Aorta (tissue), 5 donors: ENCODE measurements at regions not wholly inside any gene's neighbourhood (a gene's known extent, or its start where the extent isn't known, plus 50 kb on each side); places are given as distances from the start of the nearest gene placed in this dataset.

Experiments used
- ATAC-seq: fragments of 200-7000 bp; cut with Tn5 transposase; one replicate; pipeline ENCODE4 v1.9.1; 2022; ENCODE audit warnings: moderate library complexity; ENCODE audit not compliant: low FRiP score
- DNase-seq, 2 donors: peaks; one replicate each; pipeline ENCODE4 v3.0.0-alpha.2; 2020
- H3K27ac ChIP-seq, 2 donors: one replicate each; pipeline ENCODE4 v1.5.1; 2013; ENCODE audit warnings: low read length in 2 of 2, mild to moderate bottlenecking in 2 of 2, moderate library complexity in 2 of 2, control low read depth in 1 of 2, inconsistent platforms in 1 of 2, low read depth in 1 of 2
- H3K27me3 ChIP-seq, 2 donors: one replicate each; pipeline ENCODE4 v1.6.1; 2013; ENCODE audit warnings: control low read depth in 1 of 2, low read length in 1 of 2, mild to moderate bottlenecking in 1 of 2, moderate library complexity in 1 of 2; ENCODE audit not compliant: insufficient read depth in 2 of 2, control insufficient read depth in 1 of 2
- H3K36me3 ChIP-seq, 2 donors: one replicate each; pipeline ENCODE4 v1.6.1; 2013; ENCODE audit warnings: control low read depth in 1 of 2, low read length in 1 of 2, mild to moderate bottlenecking in 1 of 2; ENCODE audit not compliant: insufficient read depth in 2 of 2, control insufficient read depth in 1 of 2
- H3K4me1 ChIP-seq, 2 donors: one replicate each; pipeline ENCODE4 v1.6.1; 2013; ENCODE audit warnings: low read length in 2 of 2, control low read depth in 1 of 2, mild to moderate bottlenecking in 1 of 2, moderate library complexity in 1 of 2; ENCODE audit not compliant: insufficient read depth in 2 of 2, control insufficient read depth in 1 of 2
- H3K4me3 ChIP-seq, 2 donors: one replicate each; pipeline ENCODE4 v1.5.1; 2013; ENCODE audit warnings: low read length in 2 of 2, control low read depth in 1 of 2, mild to moderate bottlenecking in 1 of 2
- H3K9me3 ChIP-seq: one replicate; pipeline ENCODE4 v1.6.1; 2013; ENCODE audit warnings: mild to moderate bottlenecking, low read length; ENCODE audit not compliant: control insufficient read depth
- WGBS, 2 donors: extraction: QIAGEN DNeasy Blood & Tissue Kit; methylation state at CpG; one replicate each; pipeline ENCODE4 v1.1.7; 2013; 5-methylcytosine and 5-hydroxymethylcytosine counted together
- intact Hi-C, 2 donors: fragments of 100-400 bp; cut with DNase I; formaldehyde crosslinking; loops; one replicate each; pipeline versions ENCODE4 v1.14.2 to v1.15.0; 2022
- donor health status: healthy with polysubstance abuse.
- donor health status: Bipolar disorder and iron deficiency.
- donor health status: DM: no; HTN: no; CAD: no.
- donor health status: DM: no; HTN: no; CAD: no.
- donor health status: DM: yes; HTN: yes; CAD: no.

DNA sequence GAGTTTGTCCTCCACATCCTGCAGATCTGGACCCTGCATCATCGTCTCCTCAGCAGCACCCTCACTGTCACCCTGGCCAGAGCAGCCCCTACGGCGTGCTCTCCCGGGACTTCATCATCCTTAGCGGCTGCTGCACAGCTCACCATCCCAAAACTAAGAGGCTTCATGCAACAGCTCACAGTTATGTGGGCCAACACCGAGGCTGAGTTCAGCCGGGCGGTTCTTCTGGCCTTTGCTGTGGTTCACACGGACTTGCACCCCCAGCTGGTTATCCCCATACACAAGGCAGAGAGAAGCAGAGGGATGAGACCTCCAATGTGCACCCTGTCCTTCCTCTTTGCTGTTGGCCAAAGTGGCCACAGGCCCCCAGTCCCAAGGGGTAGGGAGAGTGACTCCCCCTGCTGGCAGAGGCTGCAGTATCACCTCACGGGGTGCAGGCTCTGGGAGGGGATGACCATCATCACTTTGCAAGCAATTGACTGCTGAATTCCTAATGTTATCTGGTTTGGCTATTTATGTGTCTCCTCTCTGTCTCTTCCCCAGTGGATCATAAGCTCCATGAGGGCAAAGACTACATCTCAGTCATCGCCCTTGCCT, 276.8 kb downstream of the BRD1 start:
- Histone ChIP-seq H3K27ac (no peak overlapping the region), H3K4me3 (no peak overlapping the region), H3K36me3 (no peaks in the 10 kb centered on the region), H3K4me1 (no peaks in the 10 kb centered on the region), H3K9me3 (peaks cover 11% of the 10 kb centered on the region), H3K27me3 (no peaks in the 10 kb centered on the region)
- DNase-seq (peak in 1 of 2 donors; percentile 31), ATAC-seq (no peak)
- WGBS, 2 donors = 79 to 88% methylated on average over 11 of the region's 11 CpGs
- intact Hi-C loops = no loop called here

DNA sequence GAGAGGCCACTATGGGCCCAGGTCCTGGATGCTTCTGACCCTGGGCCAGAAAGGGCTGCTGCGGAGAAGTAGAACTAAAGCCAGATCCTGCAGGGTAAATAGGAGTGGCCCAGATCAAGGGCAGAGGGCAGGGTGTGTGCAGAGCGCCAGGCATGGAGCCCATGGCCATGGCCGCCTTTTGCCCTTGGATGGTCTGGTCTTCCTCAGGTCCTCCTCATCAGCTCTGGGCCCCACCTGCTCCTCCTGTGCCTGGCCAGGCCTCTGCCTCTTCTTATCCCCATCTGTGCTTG, 277.6 kb downstream of the BRD1 start:
- Histone ChIP-seq H3K9me3 (peaks cover 11% of the 10 kb centered on the region), H3K36me3 (no peaks in the 10 kb centered on the region), H3K27me3 (no peaks in the 10 kb centered on the region), H3K4me3 (no peak overlapping the region), H3K27ac (no peak overlapping the region), H3K4me1 (no peaks in the 10 kb centered on the region)
- no peak for ATAC-seq
- intact Hi-C loops = no loop called here
- 85 to 93% methylated on average over 3 of the region's 3 CpGs for WGBS, 2 donors
- peak in 1 of 2 donors; percentile 36 for DNase-seq

DNA sequence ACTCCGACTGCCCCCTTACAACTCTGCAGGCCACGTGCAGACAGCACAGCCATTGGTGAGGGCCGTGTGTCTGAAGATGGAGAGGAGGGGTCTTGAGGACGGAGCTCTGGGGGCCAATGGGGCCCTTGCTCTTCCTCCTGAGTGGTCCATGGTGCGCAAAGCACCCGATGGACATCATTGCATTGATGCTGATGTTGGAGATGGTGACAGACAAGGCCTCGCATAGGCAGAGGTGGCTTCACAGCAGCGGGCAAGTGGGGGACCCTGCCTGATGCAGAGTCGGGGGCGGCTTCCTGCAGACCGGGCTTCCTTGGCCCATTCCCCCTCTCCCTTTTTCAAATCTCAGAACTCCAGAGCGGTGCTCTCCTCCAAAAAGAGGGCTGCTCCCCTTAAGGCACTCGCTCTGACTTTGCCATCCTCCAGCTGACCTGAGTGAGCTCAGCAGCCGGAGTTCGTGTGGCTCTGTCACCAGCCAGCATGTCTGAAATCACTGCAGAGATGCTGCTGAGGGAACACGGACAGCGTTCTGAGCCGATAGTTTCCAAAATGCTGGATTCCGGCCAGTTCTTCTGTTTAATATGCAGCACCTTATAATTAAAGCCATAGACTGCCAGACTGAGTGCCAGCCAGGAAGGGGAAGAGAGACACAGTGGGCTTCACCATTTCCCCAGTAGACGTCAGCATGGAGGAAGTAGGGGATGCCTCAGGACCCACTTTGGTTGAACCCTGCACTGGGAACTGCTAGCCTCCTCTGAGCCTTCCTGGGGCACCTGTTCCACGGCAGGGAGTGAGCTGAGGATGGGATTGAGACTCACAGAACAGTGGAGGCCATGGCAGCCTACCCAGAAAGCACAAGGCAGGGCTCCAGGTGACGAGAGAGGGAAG, 278.2 kb downstream of the BRD1 start:
- peak in 1 of 2 donors; percentile 60 for DNase-seq

DNA sequence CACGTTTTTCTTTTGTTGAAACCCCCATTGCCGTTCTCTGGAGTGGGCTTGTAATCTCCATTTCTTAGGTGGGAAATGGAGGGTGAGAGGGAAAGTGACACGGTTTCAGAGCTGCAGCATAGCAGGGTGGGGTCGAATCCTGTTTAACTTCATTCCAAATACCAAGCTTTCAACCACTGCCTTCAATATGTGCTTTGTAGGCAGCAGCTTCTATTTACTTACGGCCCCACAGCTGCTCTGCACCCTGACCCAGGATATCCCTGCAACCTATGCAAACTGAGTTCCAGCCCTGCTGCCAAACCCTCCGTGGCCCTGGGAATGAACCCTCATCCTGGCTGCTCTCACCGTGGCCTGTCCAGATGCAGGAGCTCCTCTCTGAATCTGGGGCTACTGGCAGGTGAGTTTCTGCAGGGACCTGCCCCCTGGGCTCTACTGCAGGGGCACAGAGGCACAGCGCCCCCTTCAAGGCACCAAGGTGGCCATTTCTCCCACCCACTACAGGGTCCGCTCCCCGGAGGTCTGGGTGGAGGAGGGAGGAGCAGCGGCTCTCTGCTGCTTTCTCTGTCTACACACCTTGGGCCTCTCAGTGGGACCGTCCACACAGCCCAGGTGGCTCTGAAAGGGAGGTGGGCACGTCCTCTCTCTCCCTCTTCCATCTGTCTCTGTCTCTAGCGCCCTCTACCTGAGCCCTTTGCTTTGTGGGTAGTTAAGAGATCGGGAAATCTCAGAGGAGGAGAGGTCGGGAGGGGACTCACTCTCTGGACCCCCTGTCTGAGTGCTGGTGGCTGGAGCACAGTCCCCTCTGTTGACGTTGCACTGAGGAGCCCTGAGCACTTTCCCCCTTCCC, 279.1 kb downstream of the BRD1 start:
- H3K27ac ChIP-seq = no peak overlapping the region
- H3K36me3 ChIP-seq = no peaks in the 10 kb centered on the region
- no peaks in the 10 kb centered on the region for H3K27me3 ChIP-seq
- H3K9me3 ChIP-seq = peaks cover 11% of the 10 kb centered on the region
- no peak overlapping the region for H3K4me3 ChIP-seq
- WGBS, 2 donors = 39 to 40% methylated on average over 17 of the region's 17 CpGs
- ATAC-seq (no peak), DNase-seq (peak in 1 of 2 donors; percentile 51)
- intact Hi-C loops = no loop called here
- H3K4me1 ChIP-seq = no peaks in the 10 kb centered on the region

More for the DNA sequence above, 278.2 kb downstream of the BRD1 start:
- H3K27ac ChIP-seq = no peak overlapping the region
- 76 to 81% methylated on average over 22 of the region's 22 CpGs for WGBS, 2 donors
- no peaks in the 10 kb centered on the region for H3K36me3 ChIP-seq
- no peaks in the 10 kb centered on the region for H3K4me1 ChIP-seq
- peaks cover 11% of the 10 kb centered on the region for H3K9me3 ChIP-seq
- no peak overlapping the region for H3K4me3 ChIP-seq
- ATAC-seq = no peak
- H3K27me3 ChIP-seq = no peaks in the 10 kb centered on the region
- intact Hi-C loops = no loop called here

DNA sequence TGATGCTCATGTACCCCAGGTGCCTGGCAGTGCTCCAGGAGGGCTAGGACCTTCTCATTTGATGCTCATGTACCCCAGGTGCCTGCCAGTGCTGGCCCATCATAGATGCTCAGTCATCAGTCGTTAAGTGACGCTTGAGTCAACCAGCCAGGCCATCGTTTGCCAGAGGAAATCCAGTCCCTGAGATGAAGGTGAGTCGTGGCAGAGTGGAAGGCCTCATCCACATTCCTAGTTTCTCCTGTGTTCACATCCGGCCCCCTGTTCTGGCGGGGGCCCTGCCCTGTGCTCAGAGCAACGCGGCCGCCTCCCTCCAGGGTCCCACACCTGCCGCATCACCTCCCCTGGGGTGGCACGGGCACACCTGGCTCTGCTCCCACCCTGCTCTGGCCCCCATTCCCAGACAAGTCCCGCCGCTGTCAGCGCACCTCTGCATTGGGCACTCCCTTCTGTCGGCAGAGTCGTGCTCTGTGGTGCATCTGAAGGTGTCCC, 279.9 kb downstream of the BRD1 start:
- 85 to 90% methylated on average over 16 of the region's 16 CpGs for WGBS, 2 donors
- ATAC-seq (no peak), DNase-seq (peak in 1 of 2 donors; percentile 58)
- Histone ChIP-seq H3K36me3 (no peaks in the 10 kb centered on the region), H3K4me1 (no peaks in the 10 kb centered on the region), H3K27me3 (no peaks in the 10 kb centered on the region), H3K4me3 (no peak overlapping the region), H3K27ac (no peak overlapping the region), H3K9me3 (peaks cover 11% of the 10 kb centered on the region)
- intact Hi-C loops = no loop called here

DNA sequence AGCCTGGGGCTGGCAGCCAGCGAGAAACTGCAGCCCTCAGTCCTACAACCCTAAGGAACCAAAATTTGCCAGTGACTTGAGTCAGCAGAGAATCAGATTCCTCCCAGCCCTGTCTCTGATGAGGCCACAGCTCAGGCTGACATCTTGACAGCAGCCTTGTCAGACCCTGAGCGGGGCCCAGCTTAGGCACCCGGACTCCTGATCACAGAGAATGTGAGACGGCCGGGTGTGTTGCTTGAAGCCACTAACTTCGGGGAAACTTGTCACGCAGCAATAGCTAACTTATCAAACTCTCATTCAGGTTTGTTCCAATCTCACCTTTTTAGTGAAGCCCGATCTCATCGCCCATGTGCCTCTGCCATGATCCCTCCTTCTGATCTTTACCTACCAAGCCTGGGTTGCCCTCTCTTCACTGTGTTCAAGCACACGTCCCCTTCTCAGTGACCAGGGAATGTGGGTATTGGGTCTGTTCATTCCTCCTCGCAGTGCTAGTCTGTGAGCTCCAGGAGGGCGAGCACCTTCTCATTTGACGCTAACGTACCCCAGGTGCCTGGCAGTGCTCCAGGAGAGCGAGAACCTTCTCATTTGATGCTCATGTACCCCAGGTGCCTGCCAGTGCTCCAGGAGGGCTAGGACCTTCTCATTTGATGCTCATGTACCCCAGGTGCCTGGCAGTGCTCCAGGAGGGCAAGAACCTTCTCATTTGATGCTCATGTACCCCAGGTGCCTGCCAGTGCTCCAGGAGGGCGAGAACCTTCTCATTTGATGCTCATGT, 280.7 kb downstream of the BRD1 start:
- Histone ChIP-seq H3K4me1 (no peaks in the 10 kb centered on the region), H3K27ac (no peak overlapping the region), H3K36me3 (no peaks in the 10 kb centered on the region), H3K4me3 (no peak overlapping the region), H3K9me3 (peaks cover 11% of the 10 kb centered on the region), H3K27me3 (no peaks in the 10 kb centered on the region)
- ATAC-seq (no peak), DNase-seq (peak in 1 of 2 donors; percentile 40)
- intact Hi-C loops = no loop called here
- WGBS, 2 donors = 86 to 89% methylated on average over 16 of the region's 16 CpGs

DNA sequence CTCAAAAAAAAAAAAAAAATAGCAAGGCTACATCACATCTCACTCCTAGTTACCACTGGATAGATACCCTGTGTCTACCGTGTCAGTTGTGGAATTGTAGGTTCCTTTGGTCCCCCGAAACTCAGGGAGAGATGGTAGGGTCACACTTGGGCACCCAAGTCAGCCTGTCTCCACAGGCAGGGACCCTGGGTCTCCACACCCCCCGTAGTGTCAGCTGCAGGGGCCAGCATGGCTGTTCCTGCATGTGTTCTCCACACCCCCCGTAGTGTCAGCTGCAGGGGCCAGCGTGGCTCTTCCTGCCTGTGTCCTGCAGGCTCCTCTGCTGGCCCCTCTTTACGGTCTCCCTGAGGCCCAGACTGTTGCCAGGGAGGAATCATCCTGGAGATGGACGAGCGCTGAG, 282.1 kb downstream of the BRD1 start:
- ATAC-seq (no peak), DNase-seq (peak in 1 of 2 donors; percentile 50)
- H3K4me3 ChIP-seq = no peak overlapping the region
- WGBS, 2 donors = 60 to 67% methylated on average over 8 of the region's 8 CpGs
- intact Hi-C loops = no loop called here
- H3K36me3 ChIP-seq = no peaks in the 10 kb centered on the region
- H3K9me3 ChIP-seq = peaks cover 7% of the 10 kb centered on the region
- no peak overlapping the region for H3K27ac ChIP-seq
- no peaks in the 10 kb centered on the region for H3K27me3 ChIP-seq
- no peaks in the 10 kb centered on the region for H3K4me1 ChIP-seq

DNA sequence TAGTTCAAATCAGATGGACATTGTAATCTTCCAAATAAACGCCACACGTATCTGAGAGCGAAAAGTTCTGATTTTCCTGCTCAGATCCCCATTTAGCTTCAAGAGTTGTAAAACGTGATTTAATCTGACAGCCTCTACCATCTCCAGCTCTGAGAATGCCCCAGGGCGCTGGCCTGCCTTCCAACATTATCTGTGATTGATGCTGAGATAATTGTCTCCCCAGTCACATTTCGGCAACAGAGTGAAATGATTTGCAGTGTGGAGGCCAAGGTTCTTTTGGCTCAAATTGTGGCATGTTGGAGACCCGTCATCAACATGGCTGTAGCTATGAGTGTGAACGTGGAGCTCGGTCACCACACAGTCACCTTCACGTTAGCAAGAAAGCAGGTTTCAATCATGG, 283.4 kb downstream of the BRD1 start:
- Histone ChIP-seq H3K4me1 (no peaks in the 10 kb centered on the region), H3K27me3 (no peaks in the 10 kb centered on the region), H3K36me3 (no peaks in the 10 kb centered on the region), H3K9me3 (peaks cover 4% of the 10 kb centered on the region), H3K27ac (no peak overlapping the region), H3K4me3 (no peak overlapping the region)
- intact Hi-C loops = no loop called here
- DNase-seq (peak in 1 of 2 donors; percentile 9), ATAC-seq (no peak)
- 55 to 64% methylated on average over 10 of the region's 10 CpGs for WGBS, 2 donors
